ENCODE measurements at regions not wholly inside any gene's neighbourhood (a gene's known extent, or its start where the extent isn't known, plus 50 kb on each side); places are given as distances from the start of the nearest gene placed in this dataset.

DNA sequence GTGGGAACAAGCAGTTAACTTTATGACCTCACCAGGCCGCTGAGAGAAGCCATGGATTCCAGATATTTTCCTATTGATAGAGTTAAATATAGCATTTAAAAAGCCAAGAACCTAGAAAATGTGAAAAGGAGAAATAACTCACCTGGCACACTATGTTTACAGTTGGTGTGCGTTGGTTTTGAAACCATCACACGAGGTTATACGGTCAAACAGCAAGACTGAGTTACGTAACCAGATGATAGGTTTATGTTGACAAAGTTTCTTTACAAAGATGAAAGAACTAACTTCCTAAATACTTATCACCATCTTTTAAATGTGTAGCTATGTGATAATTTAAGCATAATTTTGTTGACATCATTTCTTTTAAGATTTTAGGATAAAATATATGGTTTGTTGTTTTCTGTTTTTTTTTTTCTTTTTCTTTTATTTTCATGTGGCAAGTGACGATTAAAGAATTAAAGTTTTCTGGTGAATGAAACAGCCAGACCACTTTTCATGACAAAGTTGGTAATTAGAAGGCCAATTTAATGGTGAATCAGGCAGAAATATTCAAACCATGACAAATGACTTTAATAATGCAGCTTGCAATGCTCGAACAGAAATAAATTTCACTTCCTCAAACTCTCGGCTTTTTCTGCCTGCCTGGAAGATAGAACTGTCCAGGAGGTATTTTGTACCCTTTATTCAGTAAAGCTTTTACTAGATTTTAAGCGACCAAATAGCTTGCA is 339.1 kb upstream of the OBI1 start:
- no peaks in the 10 kb centered on the region for H3K27me3 ChIP-seq
- H3K27ac ChIP-seq: no peak overlapping the region
- TF ChIP-seq, protein P1, sequence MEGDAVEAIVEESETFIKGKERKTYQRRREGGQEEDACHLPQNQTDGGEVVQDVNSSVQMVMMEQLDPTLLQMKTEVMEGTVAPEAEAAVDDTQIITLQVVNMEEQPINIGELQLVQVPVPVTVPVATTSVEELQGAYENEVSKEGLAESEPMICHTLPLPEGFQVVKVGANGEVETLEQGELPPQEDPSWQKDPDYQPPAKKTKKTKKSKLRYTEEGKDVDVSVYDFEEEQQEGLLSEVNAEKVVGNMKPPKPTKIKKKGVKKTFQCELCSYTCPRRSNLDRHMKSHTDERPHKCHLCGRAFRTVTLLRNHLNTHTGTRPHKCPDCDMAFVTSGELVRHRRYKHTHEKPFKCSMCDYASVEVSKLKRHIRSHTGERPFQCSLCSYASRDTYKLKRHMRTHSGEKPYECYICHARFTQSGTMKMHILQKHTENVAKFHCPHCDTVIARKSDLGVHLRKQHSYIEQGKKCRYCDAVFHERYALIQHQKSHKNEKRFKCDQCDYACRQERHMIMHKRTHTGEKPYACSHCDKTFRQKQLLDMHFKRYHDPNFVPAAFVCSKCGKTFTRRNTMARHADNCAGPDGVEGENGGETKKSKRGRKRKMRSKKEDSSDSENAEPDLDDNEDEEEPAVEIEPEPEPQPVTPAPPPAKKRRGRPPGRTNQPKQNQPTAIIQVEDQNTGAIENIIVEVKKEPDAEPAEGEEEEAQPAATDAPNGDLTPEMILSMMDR (IDR thresholded peaks at IDR 0.05): no peak
- TF ChIP-seq POLR2A (IDR thresholded peaks at IDR 0.05): no peak
- WGBS, 4 donors: 60 to 68% (median 63%) methylated on average over 9 of the region's 9 CpGs
- intact Hi-C loops (cut with DNase I): no loop called here
- H3K4me1 ChIP-seq (replicated peaks in 1 of 2): no peaks in the 10 kb centered on the region
- DNase-seq: no peak
- H3K9me3 ChIP-seq (replicated peaks in 1 of 3): no peaks in the 10 kb centered on the region
- H3K36me3 ChIP-seq (replicated peaks in 1 of 2): no peaks in the 10 kb centered on the region
- no peak overlapping the region for H3K4me3 ChIP-seq

DNA sequence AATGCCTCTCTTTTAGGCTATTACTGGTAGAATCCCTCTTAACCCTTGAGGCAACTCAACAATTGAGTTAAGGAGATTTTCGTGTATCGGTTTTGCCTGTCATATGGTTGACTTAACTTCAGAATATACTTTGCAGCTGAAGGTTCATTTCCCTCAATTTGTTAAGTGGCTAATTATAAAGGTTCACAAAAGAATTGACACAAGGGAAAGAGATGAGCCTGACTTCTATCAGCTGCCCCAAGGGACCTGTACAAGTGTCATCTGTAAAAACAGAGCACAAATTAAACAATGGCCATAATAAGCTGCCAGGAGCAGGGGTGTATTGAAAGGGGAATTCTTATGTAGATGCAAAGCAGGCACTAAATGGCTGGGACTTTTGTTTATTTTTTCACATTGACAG is 334.8 kb upstream of the OBI1 start:
- intact Hi-C loops (cut with DNase I): no loop called here
- Histone ChIP-seq H3K4me1 (replicated peaks in 1 of 2) (no peaks in the 10 kb centered on the region), H3K9me3 (replicated peaks in 1 of 3) (no peaks in the 10 kb centered on the region), H3K27me3 (no peaks in the 10 kb centered on the region), H3K36me3 (replicated peaks in 1 of 2) (no peaks in the 10 kb centered on the region), H3K4me3 (no peak overlapping the region), H3K27ac (no peak overlapping the region)
- TF ChIP-seq, protein P1 (IDR thresholded peaks at IDR 0.05): no peak
- no peak for TF ChIP-seq POLR2A (IDR thresholded peaks at IDR 0.05)
- DNase-seq: no peak
- 38 to 55% (median 42%) methylated on average over 2 of the region's 2 CpGs for WGBS, 4 donors

DNA sequence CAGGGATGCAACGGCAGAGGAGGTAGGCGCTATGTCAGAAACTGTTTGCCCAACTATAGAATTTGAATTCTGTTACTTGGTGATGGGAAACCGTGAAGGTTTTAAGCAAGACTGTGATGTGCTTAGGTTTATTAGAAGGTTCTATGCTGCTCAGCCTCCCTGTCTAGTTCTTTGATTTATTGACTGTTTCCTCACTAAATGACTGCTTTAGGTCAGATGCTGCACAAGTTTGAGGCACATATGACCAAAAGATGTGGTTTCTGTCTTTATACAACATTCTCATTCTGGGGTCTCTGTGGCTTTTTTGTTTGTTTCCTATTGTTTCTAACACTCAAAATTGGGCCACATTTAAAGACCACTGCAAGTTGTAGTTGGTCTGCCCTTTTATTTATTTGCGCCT is 323.0 kb upstream of the OBI1 start:
- 62 to 74% (median 70%) methylated on average over 4 of the region's 4 CpGs for WGBS, 4 donors

DNA sequence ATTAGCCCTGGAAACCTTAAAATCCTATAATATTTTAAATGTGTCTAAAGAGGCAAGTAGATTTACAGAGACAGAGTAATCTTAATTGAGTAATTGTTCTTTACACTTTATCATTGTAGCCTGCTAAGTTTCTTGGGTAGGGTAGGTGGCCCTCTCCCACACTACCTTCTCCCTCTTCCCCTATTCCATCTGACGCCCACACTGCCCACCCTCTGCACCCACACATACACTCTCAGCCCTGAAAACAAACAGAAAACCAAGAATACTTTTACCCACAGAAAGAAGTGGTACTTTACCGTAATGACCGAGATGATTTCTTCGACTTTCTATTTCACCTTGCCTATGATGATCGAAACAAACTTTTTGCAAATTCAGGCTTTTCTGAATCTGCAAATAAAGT is 320.4 kb upstream of the OBI1 start:
- H3K27me3 ChIP-seq: peaks cover 6% of the 10 kb centered on the region
- 74 to 83% (median 79%) methylated on average over 5 of the region's 5 CpGs for WGBS, 4 donors
- H3K9me3 ChIP-seq (replicated peaks in 1 of 3): no peaks in the 10 kb centered on the region

More for the DNA sequence above, 323.0 kb upstream of the OBI1 start:
- Histone ChIP-seq H3K36me3 (replicated peaks in 1 of 2) (no peaks in the 10 kb centered on the region), H3K27me3 (peaks cover 6% of the 10 kb centered on the region), H3K9me3 (replicated peaks in 1 of 3) (no peaks in the 10 kb centered on the region), H3K4me1 (replicated peaks in 1 of 2) (no peaks in the 10 kb centered on the region), H3K4me3 (no peak overlapping the region), H3K27ac (no peak overlapping the region)
- TF ChIP-seq, protein P1 (IDR thresholded peaks at IDR 0.05): no peak
- no peak for TF ChIP-seq POLR2A (IDR thresholded peaks at IDR 0.05)
- no peak for DNase-seq
- intact Hi-C loops (cut with DNase I): loop anchor here in 1 of 2 donors (5.0 kb wide), 1 partner anchor 845 kb away; no protein-coding TSS in a partner anchor

More for the DNA sequence above, 320.4 kb upstream of the OBI1 start:
- Histone ChIP-seq H3K36me3 (replicated peaks in 1 of 2) (no peaks in the 10 kb centered on the region), H3K27ac (no peak overlapping the region), H3K4me1 (replicated peaks in 1 of 2) (no peaks in the 10 kb centered on the region), H3K4me3 (no peak overlapping the region)
- no peak for TF ChIP-seq POLR2A (IDR thresholded peaks at IDR 0.05)
- TF ChIP-seq, protein P1 (IDR thresholded peaks at IDR 0.05): no peak
- DNase-seq: no peak
- intact Hi-C loops (cut with DNase I): loop anchor here in 1 of 2 donors (10.0 kb wide), 1 partner anchor 835 kb away; no protein-coding TSS in a partner anchor

Data from adrenal gland (tissue), 9 donors.